ENCODE measurements at regions not wholly inside any gene's neighbourhood (a gene's known extent, or its start where the extent isn't known, plus 50 kb on each side); places are given as distances from the start of the nearest gene placed in this dataset.

DNA sequence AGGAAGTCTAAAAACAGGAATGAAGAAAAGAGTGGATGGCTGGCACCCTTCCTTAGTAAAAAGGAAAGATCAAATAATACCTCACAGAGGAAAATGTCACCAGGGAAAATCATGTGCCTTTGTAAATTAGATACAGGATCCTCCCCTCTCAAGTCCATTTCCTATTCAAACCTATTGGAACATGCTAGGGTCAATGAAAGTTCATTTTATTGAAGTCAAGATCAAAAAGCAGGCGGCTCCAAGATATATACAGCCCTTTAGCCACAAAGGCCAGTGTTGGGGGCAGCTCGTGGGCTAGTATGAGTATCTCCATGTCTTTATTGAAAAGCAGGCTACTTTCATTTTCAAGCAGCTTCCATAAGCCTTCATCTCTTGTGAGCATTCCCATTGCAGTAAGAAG lies 141.1 kb downstream of the QDPR start:
- intact Hi-C loops (cut with micrococcal nuclease), result no loop called here
- WGBS (ENCODE audit: insufficient coverage), result no CpG with 5 or more reads among the region's 2 CpGs
- H3K27me3 ChIP-seq (ENCODE audit: control insufficient read depth in 2 of 2, insufficient read depth in 2 of 2, low read length in 2 of 2), result no peaks in the 10 kb centered on the region

DNA sequence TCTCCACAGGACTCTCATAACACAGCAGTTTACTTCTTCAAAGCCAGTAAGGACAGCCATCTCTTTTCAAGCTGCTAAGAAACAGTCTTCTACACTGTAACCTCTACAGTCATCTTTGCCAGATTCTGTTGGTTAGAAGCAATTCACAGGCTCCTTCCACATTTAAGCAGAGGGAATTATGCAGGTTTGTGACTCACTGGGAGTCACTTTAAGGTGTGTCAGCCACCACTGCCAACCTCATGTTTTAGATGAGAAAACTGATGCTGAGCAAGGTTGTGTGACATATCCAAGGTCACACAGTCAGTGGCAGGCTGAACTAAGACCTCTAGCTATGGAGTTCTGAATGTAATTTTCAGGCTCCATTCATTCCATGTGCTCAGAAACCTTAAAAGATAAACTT lies 143.5 kb downstream of the QDPR start:
- H3K27me3 ChIP-seq (ENCODE audit: control insufficient read depth in 2 of 2, insufficient read depth in 2 of 2, low read length in 2 of 2), result no peaks in the 10 kb centered on the region
- H3K4me3 ChIP-seq (replicated peaks in 1 of 3; ENCODE audit: low read depth in 2 of 3, low read length in 3 of 3), result no peak overlapping the region
- Mint-ChIP-seq H3K9me3 (peaks cover 0 to 7% (median 3%) of the 10 kb centered on the region in 7 donors), H3K4me3 (no peak overlapping the region), H3K27me3 (ENCODE audit: low read depth in 3 of 3) (peaks cover 0 to 3% (median 0%) of the 10 kb centered on the region in 3 donors), H3K36me3 (no peaks in the 10 kb centered on the region), H3K4me1 (no peaks in the 10 kb centered on the region), H3K27ac (no peak overlapping the region)
- peaks cover 0 to 2% of the 10 kb centered on the region in 2 donors for H3K9me3 ChIP-seq (replicated peaks in 1 of 2; ENCODE audit: control insufficient read depth in 1 of 2, insufficient read depth in 1 of 2, low read length in 2 of 2)
- no peak overlapping the region for H3K4me2 ChIP-seq (replicated peaks; ENCODE audit: extremely low read depth, low read length, poor library complexity, severe bottlenecking)
- no peaks in the 10 kb centered on the region for H3K79me2 ChIP-seq (ENCODE audit: insufficient read depth, low read length)
- no peak for DNase-seq
- H3K9ac ChIP-seq (ENCODE audit: insufficient read depth, low read length, poor library complexity, severe bottlenecking), result no peak overlapping the region
- intact Hi-C loops (cut with micrococcal nuclease), result no loop called here
- no peak overlapping the region for H2AFZ ChIP-seq (ENCODE audit: insufficient read depth, low read depth, low read length, poor library complexity, severe bottlenecking)
- TF ChIP-seq, protein P1, sequence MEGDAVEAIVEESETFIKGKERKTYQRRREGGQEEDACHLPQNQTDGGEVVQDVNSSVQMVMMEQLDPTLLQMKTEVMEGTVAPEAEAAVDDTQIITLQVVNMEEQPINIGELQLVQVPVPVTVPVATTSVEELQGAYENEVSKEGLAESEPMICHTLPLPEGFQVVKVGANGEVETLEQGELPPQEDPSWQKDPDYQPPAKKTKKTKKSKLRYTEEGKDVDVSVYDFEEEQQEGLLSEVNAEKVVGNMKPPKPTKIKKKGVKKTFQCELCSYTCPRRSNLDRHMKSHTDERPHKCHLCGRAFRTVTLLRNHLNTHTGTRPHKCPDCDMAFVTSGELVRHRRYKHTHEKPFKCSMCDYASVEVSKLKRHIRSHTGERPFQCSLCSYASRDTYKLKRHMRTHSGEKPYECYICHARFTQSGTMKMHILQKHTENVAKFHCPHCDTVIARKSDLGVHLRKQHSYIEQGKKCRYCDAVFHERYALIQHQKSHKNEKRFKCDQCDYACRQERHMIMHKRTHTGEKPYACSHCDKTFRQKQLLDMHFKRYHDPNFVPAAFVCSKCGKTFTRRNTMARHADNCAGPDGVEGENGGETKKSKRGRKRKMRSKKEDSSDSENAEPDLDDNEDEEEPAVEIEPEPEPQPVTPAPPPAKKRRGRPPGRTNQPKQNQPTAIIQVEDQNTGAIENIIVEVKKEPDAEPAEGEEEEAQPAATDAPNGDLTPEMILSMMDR (IDR thresholded peaks at IDR 0.05), result no peak
- H3K27ac ChIP-seq (ENCODE audit: low read depth in 1 of 2, low read length in 2 of 2), result no peak overlapping the region
- H3K36me3 ChIP-seq (replicated peaks in 1 of 2; ENCODE audit: control insufficient read depth in 1 of 2, insufficient read depth in 2 of 2, low read length in 2 of 2), result no peaks in the 10 kb centered on the region
- H3K4me1 ChIP-seq (ENCODE audit: control insufficient read depth in 1 of 2, insufficient read depth in 2 of 2, low read length in 2 of 2), result no peaks in the 10 kb centered on the region
- no peaks in the 10 kb centered on the region for H4K20me1 ChIP-seq (ENCODE audit: insufficient read depth, low read length)

More for the DNA sequence above, 141.1 kb downstream of the QDPR start:
- Histone ChIP-seq H3K4me1 (ENCODE audit: control insufficient read depth in 1 of 2, insufficient read depth in 2 of 2, low read length in 2 of 2) (no peaks in the 10 kb centered on the region), H2AFZ (ENCODE audit: insufficient read depth, low read depth, low read length, poor library complexity, severe bottlenecking) (no peak overlapping the region), H3K9me3 (replicated peaks in 1 of 2; ENCODE audit: control insufficient read depth in 1 of 2, insufficient read depth in 1 of 2, low read length in 2 of 2) (no peaks in the 10 kb centered on the region), H3K36me3 (replicated peaks in 1 of 2; ENCODE audit: control insufficient read depth in 1 of 2, insufficient read depth in 2 of 2, low read length in 2 of 2) (no peaks in the 10 kb centered on the region), H3K9ac (ENCODE audit: insufficient read depth, low read length, poor library complexity, severe bottlenecking) (no peak overlapping the region), H3K4me3 (replicated peaks in 1 of 3; ENCODE audit: low read depth in 2 of 3, low read length in 3 of 3) (no peak overlapping the region), H3K4me2 (replicated peaks; ENCODE audit: extremely low read depth, low read length, poor library complexity, severe bottlenecking) (no peak overlapping the region), H3K79me2 (ENCODE audit: insufficient read depth, low read length) (no peaks in the 10 kb centered on the region), H3K27ac (ENCODE audit: low read depth in 1 of 2, low read length in 2 of 2) (no peak overlapping the region), H4K20me1 (ENCODE audit: insufficient read depth, low read length) (no peaks in the 10 kb centered on the region)
- no peaks in the 10 kb centered on the region for H3K27me3 Mint-ChIP-seq (ENCODE audit: low read depth in 3 of 3)
- H3K36me3 Mint-ChIP-seq, result no peaks in the 10 kb centered on the region
- no peaks in the 10 kb centered on the region for H3K4me1 Mint-ChIP-seq
- no peak overlapping the region for H3K4me3 Mint-ChIP-seq
- peaks cover 0 to 10% (median 2%) of the 10 kb centered on the region in 7 donors for H3K9me3 Mint-ChIP-seq
- TF ChIP-seq, protein P1 (IDR thresholded peaks at IDR 0.05), result no peak
- no peak overlapping the region for H3K27ac Mint-ChIP-seq
- DNase-seq, result no peak
